ENCODE measurements at regions not wholly inside any gene's neighbourhood (a gene's known extent, or its start where the extent isn't known, plus 50 kb on each side); places are given as distances from the start of the nearest gene placed in this dataset.
"Not testable (repeated sequence)": the region's sequence is repeated elsewhere in the genome, so short reads cannot be mapped to it uniquely, and the experiment has no call there.

DNA sequence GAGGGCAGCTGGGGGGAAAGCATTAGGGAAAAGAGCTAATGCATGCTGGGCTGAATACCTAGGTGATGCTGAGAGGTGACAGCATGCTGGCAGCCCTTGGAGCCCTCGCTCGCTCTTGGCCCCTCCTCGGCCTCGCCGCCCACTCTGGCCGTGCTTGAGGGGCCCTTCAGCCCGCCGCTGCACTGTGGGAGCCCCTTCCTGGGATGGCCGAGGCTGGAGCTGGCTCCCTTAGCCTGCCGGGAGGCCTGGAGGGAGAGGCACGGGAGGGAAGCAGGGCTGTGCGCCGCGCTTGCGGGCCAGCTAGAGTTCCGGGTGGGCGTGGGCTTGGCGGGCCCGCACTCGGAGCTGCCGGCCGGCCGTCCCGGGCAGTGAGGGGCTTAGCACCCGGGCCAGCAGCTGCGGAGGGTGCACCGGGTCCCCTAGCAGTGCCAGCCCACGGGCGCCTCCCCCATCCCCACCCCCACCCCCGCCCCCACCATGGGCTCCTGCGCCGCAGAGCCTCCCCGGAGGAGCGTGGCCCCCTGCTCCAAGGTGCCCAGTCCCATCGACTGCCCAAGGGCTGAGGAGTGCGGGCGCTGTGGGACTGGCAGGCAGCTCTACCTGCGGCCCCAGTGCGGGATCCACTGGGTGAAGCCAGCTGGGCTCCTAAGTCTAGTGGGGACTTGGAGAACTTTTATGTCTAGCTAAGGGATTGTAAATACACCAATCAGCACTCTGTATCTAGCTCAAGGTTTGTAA, 1664.7 kb downstream of the BRINP3 start:
- TF ChIP-seq, protein P1, sequence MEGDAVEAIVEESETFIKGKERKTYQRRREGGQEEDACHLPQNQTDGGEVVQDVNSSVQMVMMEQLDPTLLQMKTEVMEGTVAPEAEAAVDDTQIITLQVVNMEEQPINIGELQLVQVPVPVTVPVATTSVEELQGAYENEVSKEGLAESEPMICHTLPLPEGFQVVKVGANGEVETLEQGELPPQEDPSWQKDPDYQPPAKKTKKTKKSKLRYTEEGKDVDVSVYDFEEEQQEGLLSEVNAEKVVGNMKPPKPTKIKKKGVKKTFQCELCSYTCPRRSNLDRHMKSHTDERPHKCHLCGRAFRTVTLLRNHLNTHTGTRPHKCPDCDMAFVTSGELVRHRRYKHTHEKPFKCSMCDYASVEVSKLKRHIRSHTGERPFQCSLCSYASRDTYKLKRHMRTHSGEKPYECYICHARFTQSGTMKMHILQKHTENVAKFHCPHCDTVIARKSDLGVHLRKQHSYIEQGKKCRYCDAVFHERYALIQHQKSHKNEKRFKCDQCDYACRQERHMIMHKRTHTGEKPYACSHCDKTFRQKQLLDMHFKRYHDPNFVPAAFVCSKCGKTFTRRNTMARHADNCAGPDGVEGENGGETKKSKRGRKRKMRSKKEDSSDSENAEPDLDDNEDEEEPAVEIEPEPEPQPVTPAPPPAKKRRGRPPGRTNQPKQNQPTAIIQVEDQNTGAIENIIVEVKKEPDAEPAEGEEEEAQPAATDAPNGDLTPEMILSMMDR (IDR thresholded peaks at IDR 0.05), result not testable (repeated sequence)
- TF ChIP-seq POLR2A (IDR thresholded peaks at IDR 0.05), result not testable (repeated sequence)
